ENCODE measurements at regions not wholly inside any gene's neighbourhood (a gene's known extent, or its start where the extent isn't known, plus 50 kb on each side); places are given as distances from the start of the nearest gene placed in this dataset.

GRCh38 chr1:166221316-166221715 is 54.5 kb upstream of the FAM78B start:
- no peak for DNase-seq

- DNase-seq: no peak
Observed at GRCh38 chr1:166233750-166234366, 67.1 kb upstream of the FAM78B start.

- DNase-seq: no peak
Observed at GRCh38 chr1:166235728-166236127, 68.9 kb upstream of the FAM78B start.

DNA sequence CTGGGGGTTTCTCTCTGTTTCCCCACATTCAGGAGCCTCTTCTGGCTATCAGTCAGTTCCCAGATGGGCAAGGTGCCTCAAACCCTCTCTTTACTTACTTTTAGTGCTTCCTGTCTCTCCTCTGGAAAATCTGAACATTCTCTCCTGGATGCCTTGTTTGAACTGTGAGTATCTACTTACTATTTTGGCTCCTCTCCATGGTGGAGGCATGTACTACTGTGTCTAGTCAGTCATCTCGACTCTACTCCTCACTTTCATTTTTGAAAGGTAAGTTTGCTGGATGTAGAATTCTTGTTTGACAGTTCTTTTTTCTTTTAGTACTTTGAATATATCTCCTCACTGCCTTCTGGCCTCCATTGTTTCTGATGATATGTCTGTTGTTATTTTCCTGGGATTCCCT is 70.9 kb upstream of the FAM78B start:
- no peak for DNase-seq

DNA sequence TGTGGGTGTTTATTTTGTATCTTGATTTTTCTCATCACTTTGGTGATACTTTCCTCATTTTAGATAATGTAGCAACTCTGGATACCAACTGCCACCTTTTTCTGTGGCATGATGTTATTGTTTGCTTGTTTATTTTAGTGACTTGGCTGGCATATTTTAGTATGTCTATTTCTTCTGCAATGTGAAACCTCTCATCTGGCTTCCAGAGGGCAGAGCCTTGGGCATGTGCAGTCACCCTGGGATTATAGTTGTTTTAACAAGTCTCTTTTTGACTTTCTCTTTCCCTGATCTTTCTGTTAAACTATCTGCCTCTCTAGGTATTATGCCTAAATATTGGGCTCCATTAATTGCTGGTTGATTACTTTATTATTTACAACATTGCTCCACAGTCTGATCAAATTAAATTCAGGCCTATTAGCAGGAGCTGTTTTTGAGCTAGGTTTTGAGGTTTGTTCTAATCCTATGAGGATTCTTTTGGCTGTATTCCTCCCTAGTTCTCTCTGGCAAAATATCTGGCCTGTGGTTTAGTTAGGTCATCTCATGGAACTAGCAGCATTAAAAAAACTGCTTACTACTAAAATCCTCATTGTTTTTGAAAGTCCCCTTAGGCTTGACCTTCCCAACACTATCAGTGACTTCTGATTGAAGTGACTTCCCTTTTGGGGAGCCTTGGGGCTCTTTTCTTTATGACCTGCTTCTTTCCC is 86.4 kb upstream of the FAM78B start:
- DNase-seq: no peak

DNA sequence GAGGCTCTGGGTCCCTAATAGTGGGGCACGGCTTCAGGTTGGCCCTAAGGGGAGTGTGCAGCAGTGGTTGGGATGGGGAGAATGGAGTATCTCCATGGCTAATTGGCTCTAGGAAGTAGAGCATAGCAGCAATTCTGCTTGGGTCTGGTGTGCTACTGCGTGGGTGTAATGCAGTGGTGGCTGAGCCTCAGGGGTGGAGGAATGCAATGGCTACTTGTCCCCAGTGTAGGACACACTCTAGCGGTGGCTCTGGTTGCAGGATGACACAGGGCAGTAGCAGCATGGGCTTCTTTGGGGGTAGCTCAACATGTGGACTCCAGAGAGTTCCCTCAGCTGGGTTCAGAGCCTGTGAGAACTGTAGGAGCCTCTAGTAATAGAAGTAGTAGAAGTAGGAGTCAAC is 91.2 kb upstream of the FAM78B start:
- no peak for DNase-seq

DNA sequence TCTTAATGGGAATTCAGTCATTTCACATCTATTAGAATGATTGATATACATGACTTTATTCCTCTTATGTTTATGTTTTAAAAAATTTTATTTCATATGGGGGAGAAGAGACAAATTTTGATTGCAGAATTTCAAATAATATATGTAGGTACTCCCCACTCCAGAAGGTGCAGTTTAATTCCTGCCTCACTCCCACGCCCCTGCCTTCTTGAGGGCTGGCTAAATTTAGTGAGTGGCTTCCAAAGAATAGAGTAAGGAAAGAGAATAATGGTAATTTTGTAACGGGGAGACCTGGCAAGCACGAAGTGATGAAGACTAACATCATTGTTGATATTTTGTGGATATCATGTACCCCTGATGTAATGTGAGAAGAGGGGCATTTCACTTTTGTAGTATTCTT is 94.7 kb upstream of the FAM78B start:
- no peak for DNase-seq

GRCh38 chr1:166270476-166271150 is 103.8 kb upstream of the FAM78B start:
- no peak for DNase-seq

- DNase-seq: no peak
Observed at GRCh38 chr1:166271151-166271538, 104.3 kb upstream of the FAM78B start.

- DNase-seq: no peak
Observed at GRCh38 chr1:166272155-166272554, 105.4 kb upstream of the FAM78B start.

DNA sequence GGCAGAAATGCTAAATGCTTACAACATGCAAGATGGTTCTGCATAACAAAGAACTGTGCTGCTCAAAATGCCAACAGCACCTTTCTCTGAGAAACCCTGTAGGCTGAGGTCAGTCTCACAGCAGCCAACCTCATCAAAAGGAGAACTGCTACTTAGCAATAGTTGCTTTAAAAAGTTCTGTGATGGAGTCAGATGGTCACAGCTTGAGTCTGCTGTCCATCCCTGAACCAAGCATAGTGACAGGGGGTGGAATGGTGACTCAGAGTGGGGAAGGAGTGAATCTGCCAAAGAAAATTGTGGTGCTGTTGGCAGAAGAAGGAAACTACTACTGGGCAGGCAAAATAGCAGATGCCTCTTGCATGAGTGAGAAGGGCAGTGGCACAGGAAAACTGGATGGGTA is 106.0 kb upstream of the FAM78B start:
- no peak for DNase-seq

GRCh38 chr1:166273618-166274017 is 106.8 kb upstream of the FAM78B start:
- DNase-seq: no peak

- DNase-seq: no peak
Observed at GRCh38 chr1:166282391-166283137, 115.8 kb upstream of the FAM78B start.

DNA sequence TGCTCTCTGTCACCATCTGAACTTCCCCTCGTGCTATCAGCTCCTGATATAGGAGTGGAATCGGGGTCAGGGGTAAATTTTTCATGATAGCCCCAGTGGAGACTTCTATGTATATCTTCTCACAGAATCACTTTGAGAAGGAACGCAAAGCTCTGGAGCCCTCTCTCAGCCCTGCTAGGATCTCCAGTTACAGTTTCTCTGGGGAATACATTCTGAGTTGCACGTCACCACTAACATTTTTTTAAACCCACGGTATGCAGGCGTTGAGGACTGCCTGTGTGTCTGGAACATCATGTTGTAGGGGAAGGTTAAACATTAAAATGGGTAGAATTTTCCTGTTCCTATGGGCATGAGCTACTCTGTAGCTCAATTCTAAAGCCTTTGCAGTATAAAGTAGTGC is 116.4 kb upstream of the FAM78B start:
- DNase-seq: no peak

GRCh38 chr1:166283600-166283999 is 116.8 kb upstream of the FAM78B start:
- no peak for DNase-seq

- DNase-seq: no peak
Observed at GRCh38 chr1:166289309-166290050, 122.7 kb upstream of the FAM78B start.

GRCh38 chr1:166295656-166296055 is 128.9 kb upstream of the FAM78B start:
- no peak for DNase-seq

DNA sequence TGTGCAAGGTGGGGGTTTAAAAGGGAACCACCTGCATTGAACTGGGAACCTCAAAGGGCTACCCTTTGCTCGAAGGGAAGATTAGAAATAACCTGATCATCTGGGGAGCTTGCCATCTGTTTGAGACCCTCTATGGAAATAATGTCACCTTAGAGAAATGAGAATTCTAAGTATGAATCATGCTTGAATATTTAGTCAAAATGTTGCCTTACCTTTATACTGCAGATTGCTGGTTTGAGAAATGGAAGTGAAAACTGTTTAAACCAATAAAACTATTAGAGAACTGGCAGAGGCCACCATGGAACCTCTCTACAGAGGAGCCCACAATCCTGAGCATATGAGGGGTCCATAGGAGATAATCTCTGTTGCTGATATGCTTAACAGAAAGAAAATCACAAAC is 131.2 kb upstream of the FAM78B start:
- no peak for DNase-seq

DNA sequence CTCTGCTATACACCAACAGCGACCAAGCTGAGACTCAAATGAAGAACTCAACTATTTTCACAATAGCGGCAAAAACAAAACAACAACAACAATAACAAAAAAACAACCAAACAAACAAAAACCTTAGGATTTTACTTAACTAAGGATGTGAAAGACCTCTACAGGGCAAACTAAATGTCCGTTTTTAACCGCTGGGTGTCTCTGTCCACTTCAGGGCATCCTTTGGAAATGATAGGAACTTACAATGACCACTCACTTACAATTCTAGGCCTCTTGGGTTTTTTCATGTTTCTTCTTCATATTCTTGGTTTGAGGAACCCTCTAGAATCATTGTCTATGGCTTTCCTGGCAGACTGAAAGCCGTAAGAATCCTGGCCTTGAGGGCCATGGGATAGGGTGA is 134.0 kb upstream of the FAM78B start:
- no peak for DNase-seq

GRCh38 chr1:166302989-166303758 is 136.4 kb upstream of the FAM78B start:
- no peak for DNase-seq

DNA sequence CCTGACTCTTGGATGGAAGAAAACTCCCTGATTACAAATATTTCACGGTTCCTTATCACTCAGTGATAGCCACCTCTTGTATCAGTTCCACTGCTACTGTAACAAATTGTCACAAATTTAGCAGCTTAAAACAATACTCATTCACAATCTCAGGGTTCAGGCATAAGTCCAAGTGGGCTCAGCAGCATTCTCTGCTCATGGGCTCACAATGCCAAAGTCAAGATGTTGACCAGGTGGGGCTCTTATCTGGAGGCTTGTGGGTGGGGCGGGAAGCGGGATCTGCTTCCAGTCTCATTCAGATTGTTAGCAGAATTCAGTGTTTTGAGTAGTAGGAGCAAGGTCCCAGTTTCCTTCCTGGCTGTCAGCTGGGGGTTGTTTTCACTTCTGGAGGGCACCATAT is 137.3 kb upstream of the FAM78B start:
- no peak for DNase-seq

- no peak for DNase-seq
Observed at GRCh38 chr1:166305371-166305770, 138.6 kb upstream of the FAM78B start.

Data from Kasumi-1 (cell line).